Loucy (cell line): ENCODE measurements at regions not wholly inside any gene's neighbourhood (a gene's known extent, or its start where the extent isn't known, plus 50 kb on each side); places are given as distances from the start of the nearest gene placed in this dataset.

Experiments
- H2AFZ ChIP-seq: fragments of 200-600 bp; sonication (generic); 2 replicates; pipeline ENCODE4 v1.6.0; 2016; ENCODE audit warnings: antibody characterized with exemption, mild to moderate bottlenecking, low read length, moderate library complexity
- H3F3A ChIP-seq: fragments of 200-600 bp; 2 replicates; pipeline ENCODE4 v1.6.0; 2016; ENCODE audit warnings: antibody characterized with exemption, low read depth, mild to moderate bottlenecking
- H3K27me3 ChIP-seq: fragments of 200-600 bp; sonication (generic); 2 replicates; pipeline ENCODE4 v1.6.1; 2014; ENCODE audit warnings: low read length, mild to moderate bottlenecking; ENCODE audit not compliant: insufficient read depth, poor library complexity, severe bottlenecking
- H3K36me3 ChIP-seq: fragments of 200-600 bp; sonication (generic); 2 replicates; pipeline ENCODE4 v1.6.1; 2016; ENCODE audit warnings: low read length; ENCODE audit not compliant: insufficient read depth
- H3K4me1 ChIP-seq: fragments of 200-600 bp; sonication (generic); 2 replicates; pipeline ENCODE4 v1.5.1; 2014; ENCODE audit warnings: low read length, mild to moderate bottlenecking; ENCODE audit not compliant: insufficient read depth, poor library complexity, severe bottlenecking
- H3K4me2 ChIP-seq: fragments of 200-600 bp; sonication (generic); 2 replicates; pipeline ENCODE4 v1.6.0; 2014; ENCODE audit warnings: antibody characterized with exemption, low read length, low read depth, mild to moderate bottlenecking; ENCODE audit not compliant: poor library complexity, severe bottlenecking
- H3K4me3 ChIP-seq: fragments of 200-600 bp; sonication (generic); 2 replicates; pipeline ENCODE4 v1.5.1; 2014; ENCODE audit warnings: low read length, mild to moderate bottlenecking, mixed read lengths; ENCODE audit not compliant: poor library complexity, severe bottlenecking
- H3K79me2 ChIP-seq: fragments of 200-600 bp; sonication (generic); 2 replicates; pipeline ENCODE4 v1.6.1; 2014; ENCODE audit warnings: low read length; ENCODE audit not compliant: insufficient read depth
- H3K9ac ChIP-seq: fragments of 200-600 bp; sonication (generic); 2 replicates; pipeline ENCODE4 v1.6.0; 2014; ENCODE audit warnings: mild to moderate bottlenecking, low read depth, low read length, moderate library complexity; ENCODE audit not compliant: poor library complexity, severe bottlenecking
- H3K9me2 ChIP-seq: fragments of 200-600 bp; sonication (generic); replicated peaks from 2 replicates; pipeline ENCODE4 v1.6.1; 2016; ENCODE audit warnings: low read depth, low read length, mixed read lengths
- H3K9me3 ChIP-seq: fragments of 200-600 bp; sonication (generic); 2 replicates; pipeline ENCODE4 v1.6.1; 2014; ENCODE audit warnings: mild to moderate bottlenecking, antibody characterized with exemption, low read length, low read depth; ENCODE audit not compliant: insufficient read depth
- H4K20me1 ChIP-seq: fragments of 200-600 bp; sonication (generic); 2 replicates; pipeline ENCODE4 v1.6.0; 2014; ENCODE audit warnings: antibody characterized with exemption, low read length, mild to moderate bottlenecking; ENCODE audit not compliant: insufficient read depth, poor library complexity, severe bottlenecking
- EZH2phosphoT487 ChIP-seq: fragments of 200-600 bp; IDR thresholded peaks from 2 replicates; pipeline ENCODE4 v1.6.1; 2018; ENCODE audit warnings: antibody characterized with exemption, mild to moderate bottlenecking, moderate library complexity, borderline replicate concordance
- TF ChIP-seq, protein P1 (sequence below): fragments of 200-600 bp; sonication (generic); conservative IDR thresholded peaks from 2 replicates; pipeline ENCODE4 v1.5.1; 2014; ENCODE audit warnings: mild to moderate bottlenecking, antibody characterized with exemption, low read length

DNA sequence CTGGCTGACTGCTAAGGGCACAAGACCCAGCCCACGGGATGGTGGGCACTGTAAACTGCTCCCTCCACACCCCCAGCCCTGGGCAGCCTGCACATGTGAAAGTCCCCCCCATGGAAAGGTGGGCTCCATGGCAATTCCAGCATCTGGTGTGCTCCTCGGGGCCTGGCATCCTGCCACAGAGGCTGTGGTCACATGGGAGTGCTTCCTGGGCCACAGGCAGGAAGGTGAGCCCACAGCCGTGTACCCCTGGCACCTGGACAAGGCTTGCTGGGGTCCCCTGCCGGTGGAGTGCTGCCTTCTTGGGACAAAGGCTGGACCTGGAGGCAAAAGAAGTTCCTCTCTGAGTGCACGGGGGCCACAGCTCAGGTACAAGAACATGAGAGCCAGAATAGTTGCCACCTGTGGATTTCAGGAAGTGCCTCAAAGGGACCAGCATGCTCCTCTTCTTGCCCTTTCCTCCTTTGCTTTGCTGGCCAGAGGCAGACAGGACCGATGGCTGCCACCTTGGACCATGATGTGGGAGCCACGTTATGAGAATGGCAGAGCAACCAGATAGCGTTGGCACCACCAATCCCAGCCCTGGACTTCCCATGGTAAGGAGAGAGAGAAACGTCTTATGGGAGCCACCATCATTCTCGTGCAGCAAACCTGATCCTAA, 120.2 kb upstream of the MLN start:
- peak overlapping the region; percentile 58 for H3K9ac ChIP-seq
- H3K4me2 ChIP-seq, result peak overlapping the region; percentile 40
- H4K20me1 ChIP-seq, result no peaks in the 10 kb centered on the region
- no peaks in the 10 kb centered on the region for H3K9me2 ChIP-seq
- H3F3A ChIP-seq, result no peaks in the 10 kb centered on the region
- H2AFZ ChIP-seq, result peak overlapping the region; percentile 14; the same call in 1 of the 2 replicates
- no peaks in the 10 kb centered on the region for H3K27me3 ChIP-seq
- no peak for TF ChIP-seq EZH2phosphoT487
- TF ChIP-seq, protein P1, sequence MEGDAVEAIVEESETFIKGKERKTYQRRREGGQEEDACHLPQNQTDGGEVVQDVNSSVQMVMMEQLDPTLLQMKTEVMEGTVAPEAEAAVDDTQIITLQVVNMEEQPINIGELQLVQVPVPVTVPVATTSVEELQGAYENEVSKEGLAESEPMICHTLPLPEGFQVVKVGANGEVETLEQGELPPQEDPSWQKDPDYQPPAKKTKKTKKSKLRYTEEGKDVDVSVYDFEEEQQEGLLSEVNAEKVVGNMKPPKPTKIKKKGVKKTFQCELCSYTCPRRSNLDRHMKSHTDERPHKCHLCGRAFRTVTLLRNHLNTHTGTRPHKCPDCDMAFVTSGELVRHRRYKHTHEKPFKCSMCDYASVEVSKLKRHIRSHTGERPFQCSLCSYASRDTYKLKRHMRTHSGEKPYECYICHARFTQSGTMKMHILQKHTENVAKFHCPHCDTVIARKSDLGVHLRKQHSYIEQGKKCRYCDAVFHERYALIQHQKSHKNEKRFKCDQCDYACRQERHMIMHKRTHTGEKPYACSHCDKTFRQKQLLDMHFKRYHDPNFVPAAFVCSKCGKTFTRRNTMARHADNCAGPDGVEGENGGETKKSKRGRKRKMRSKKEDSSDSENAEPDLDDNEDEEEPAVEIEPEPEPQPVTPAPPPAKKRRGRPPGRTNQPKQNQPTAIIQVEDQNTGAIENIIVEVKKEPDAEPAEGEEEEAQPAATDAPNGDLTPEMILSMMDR, result peak; percentile 33; the same call in 1 of the 2 replicates
- no peaks in the 10 kb centered on the region for H3K79me2 ChIP-seq
- peaks cover 58% of the 10 kb centered on the region for H3K4me1 ChIP-seq
- no peaks in the 10 kb centered on the region for H3K36me3 ChIP-seq
- H3K9me3 ChIP-seq, result no peaks in the 10 kb centered on the region
- H3K4me3 ChIP-seq, result no peak overlapping the region

- Histone ChIP-seq H3K4me2 (no peak overlapping the region), H4K20me1 (no peaks in the 10 kb centered on the region), H3K4me1 (peaks cover 57% of the 10 kb centered on the region), H3K36me3 (no peaks in the 10 kb centered on the region), H3K9ac (peak overlapping the region; percentile 58), H3F3A (no peaks in the 10 kb centered on the region), H3K9me3 (no peaks in the 10 kb centered on the region), H3K4me3 (no peak overlapping the region), H3K27me3 (no peaks in the 10 kb centered on the region), H3K9me2 (no peaks in the 10 kb centered on the region), H3K79me2 (no peaks in the 10 kb centered on the region), H2AFZ (no peak overlapping the region)
- no peak for TF ChIP-seq EZH2phosphoT487
- TF ChIP-seq, protein P1, result no peak
These were observed 117.9 kb upstream of the MLN start for GRCh38 chr6:33921745-33922144.

- H3F3A ChIP-seq, result no peaks in the 10 kb centered on the region
- peaks cover 54% of the 10 kb centered on the region for H3K4me1 ChIP-seq
- H4K20me1 ChIP-seq, result no peaks in the 10 kb centered on the region
- no peaks in the 10 kb centered on the region for H3K9me3 ChIP-seq
- TF ChIP-seq, protein P1, result no peak
- no peak for TF ChIP-seq EZH2phosphoT487
- no peak overlapping the region for H2AFZ ChIP-seq
- H3K36me3 ChIP-seq, result no peaks in the 10 kb centered on the region
- no peaks in the 10 kb centered on the region for H3K79me2 ChIP-seq
- H3K9me2 ChIP-seq, result no peaks in the 10 kb centered on the region
- H3K4me2 ChIP-seq, result no peak overlapping the region
- H3K4me3 ChIP-seq, result no peak overlapping the region
- no peaks in the 10 kb centered on the region for H3K27me3 ChIP-seq
- H3K9ac ChIP-seq, result no peak overlapping the region
These were observed 114.4 kb upstream of the MLN start for GRCh38 chr6:33918175-33918695.
